ENCODE measurements at regions not wholly inside any gene's neighbourhood (a gene's known extent, or its start where the extent isn't known, plus 50 kb on each side); places are given as distances from the start of the nearest gene placed in this dataset.
"Not testable (repeated sequence)": the region's sequence is repeated elsewhere in the genome, so short reads cannot be mapped to it uniquely, and the experiment has no call there.

- H3K27me3 ChIP-seq, H3K9me3 ChIP-seq, H3K4me3 ChIP-seq, DNase-seq, H3K36me3 ChIP-seq: not testable (repeated sequence)
These were observed 50.6 kb upstream of the ZNG1B start for GRCh38 chr2:113386780-113387433.

DNA sequence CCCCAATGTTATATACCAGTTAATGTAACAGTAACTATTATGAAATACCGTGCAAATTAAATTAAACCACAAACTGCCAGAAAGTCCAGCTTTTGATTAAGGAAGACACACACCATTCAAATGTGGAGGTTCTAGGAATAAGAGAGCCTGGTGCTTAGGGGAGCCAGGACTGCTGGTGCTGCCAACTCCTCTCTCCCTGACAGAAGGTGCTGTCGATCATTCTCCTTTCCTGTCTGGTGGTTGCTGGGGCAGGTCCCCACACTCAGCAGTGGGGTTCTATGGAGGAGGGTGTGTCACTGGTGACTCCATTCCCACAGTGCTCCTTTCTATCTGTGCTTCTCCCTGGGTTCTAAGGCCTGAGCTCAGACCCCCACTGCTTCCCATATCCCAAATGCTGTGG lies 57.9 kb upstream of the ZNG1B start:
- not testable (repeated sequence) for H3K9me3 ChIP-seq, H3K36me3 ChIP-seq, DNase-seq, H3K4me3 ChIP-seq, H3K27me3 ChIP-seq

- Histone ChIP-seq H3K27me3 (no peaks in the 10 kb centered on the region), H3K9me3 (no peaks in the 10 kb centered on the region)
- DNase-seq = no peak
These were observed 60.5 kb upstream of the ZNG1B start for GRCh38 chr2:113376913-113377445.

GRCh38 chr2:113376253-113376912 lies 61.1 kb upstream of the ZNG1B start:
- Histone ChIP-seq H3K9me3 (no peaks in the 10 kb centered on the region), H3K4me3 (no peak overlapping the region), H3K36me3 (no peaks in the 10 kb centered on the region), H3K27me3 (no peaks in the 10 kb centered on the region)
- no peak for DNase-seq

More at GRCh38 chr2:113376913-113377445, 60.5 kb upstream of the ZNG1B start:
- no peak overlapping the region for H3K4me3 ChIP-seq
- no peaks in the 10 kb centered on the region for H3K36me3 ChIP-seq

DNA sequence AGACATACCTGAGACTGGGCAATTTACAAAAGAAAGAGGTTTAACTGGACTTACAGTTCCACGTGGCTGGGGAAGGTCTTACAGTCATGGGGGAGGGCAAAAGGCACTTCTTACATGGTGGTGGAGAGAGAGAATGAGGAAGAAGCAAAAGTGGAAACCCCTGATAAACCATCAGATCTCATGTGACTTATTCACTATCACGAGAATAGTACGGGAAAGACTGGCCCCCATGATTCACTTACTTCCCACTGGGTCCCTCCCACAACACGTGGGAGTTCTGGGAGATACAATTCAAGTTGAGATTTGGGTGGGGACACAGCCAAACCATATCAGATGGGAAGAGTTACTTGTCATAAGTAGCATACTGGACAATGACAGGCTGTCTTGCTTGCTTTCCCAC lies 62.6 kb upstream of the ZNG1B start:
- not testable (repeated sequence) for H3K9me3 ChIP-seq, H3K36me3 ChIP-seq, DNase-seq, H3K4me3 ChIP-seq, H3K27me3 ChIP-seq

DNA sequence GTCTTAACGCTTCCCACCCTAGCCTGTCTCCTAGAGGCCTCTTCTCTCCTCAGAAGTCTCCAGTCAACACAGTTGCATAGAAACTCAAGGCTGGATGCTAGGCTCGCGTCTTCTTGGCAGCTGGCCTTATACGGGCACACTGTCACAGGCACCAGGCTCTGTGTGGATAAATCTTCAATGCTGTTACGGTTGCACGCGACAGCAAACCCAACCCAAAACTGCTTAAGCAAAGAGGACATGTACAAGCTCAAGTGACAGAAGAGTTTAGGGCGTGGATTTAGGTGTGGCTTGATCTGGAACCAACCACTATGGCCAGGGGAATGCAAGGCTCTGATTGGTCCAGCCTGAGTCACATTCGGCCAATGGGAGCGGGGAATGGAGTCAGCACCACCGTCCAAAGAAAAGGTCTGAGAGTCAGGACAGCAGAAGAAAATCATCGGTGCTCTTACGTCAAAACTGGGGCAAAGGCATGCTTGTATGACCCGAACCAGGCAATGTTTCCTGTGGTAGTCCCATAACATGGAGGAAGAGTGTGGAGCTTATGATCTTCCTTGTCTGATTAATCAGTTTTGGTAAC lies 65.1 kb upstream of the ZNG1B start:
- H3K9me3 ChIP-seq, H3K27me3 ChIP-seq, H3K4me3 ChIP-seq, DNase-seq, H3K36me3 ChIP-seq: not testable (repeated sequence)

- Histone ChIP-seq H3K27me3 (no peaks in the 10 kb centered on the region), H3K9me3 (no peaks in the 10 kb centered on the region), H3K4me3 (no peak overlapping the region), H3K36me3 (no peaks in the 10 kb centered on the region)
- DNase-seq = peak; percentile 52
These were observed 66.9 kb upstream of the ZNG1B start for GRCh38 chr2:113370478-113371091.

- H3K36me3 ChIP-seq = no peaks in the 10 kb centered on the region
- no peaks in the 10 kb centered on the region for H3K27me3 ChIP-seq
- H3K4me3 ChIP-seq = no peak overlapping the region
- no peak for DNase-seq
- H3K9me3 ChIP-seq = no peaks in the 10 kb centered on the region
These were observed 67.5 kb upstream of the ZNG1B start for GRCh38 chr2:113370030-113370429.

- not testable (repeated sequence) for DNase-seq, H3K36me3 ChIP-seq, H3K9me3 ChIP-seq, H3K4me3 ChIP-seq, H3K27me3 ChIP-seq
These were observed 68.9 kb upstream of the ZNG1B start for GRCh38 chr2:113368581-113368980.

DNA sequence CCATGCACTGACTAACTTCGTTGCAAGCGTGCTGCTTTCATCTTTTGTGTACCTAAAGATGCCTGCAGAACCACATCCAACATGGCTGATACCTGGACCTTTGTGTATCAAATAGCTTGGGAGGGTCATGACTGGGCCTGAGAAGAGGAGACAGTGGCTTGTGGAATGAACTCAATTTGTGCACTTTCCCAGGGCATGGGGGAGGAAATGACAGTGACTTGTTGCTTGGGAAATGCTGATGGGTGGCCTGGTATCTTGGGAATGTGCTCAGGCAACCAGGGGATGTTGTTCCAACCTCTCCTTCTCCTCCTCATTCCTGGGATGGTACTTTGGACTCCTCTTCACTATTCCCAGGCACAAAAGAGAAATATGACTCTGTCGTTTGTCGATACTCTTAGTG lies 70.7 kb upstream of the ZNG1B start:
- H3K9me3 ChIP-seq, H3K27me3 ChIP-seq, H3K4me3 ChIP-seq, H3K36me3 ChIP-seq, DNase-seq: not testable (repeated sequence)

- H3K27me3 ChIP-seq, H3K4me3 ChIP-seq, DNase-seq, H3K36me3 ChIP-seq, H3K9me3 ChIP-seq: not testable (repeated sequence)
These were observed 71.7 kb upstream of the ZNG1B start for GRCh38 chr2:113365791-113366190.

DNA sequence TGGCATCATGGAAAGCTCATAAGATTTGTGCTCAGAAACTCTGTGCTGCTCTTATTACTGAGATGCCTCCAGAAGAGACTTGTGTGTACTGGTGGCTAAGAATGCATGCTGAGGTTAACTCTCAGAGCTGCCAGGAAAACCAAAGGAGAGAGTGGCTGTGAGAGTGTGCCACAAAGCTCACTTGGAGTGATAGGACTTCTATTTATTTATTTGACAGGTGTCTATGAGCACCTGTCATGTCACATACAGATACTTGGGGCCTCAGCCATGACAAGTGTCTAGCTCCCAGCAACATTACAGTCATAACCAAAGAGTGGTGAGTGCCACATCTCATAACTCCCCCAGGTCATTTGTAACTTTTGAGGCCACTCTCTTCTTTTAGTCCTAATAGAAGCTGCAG lies 72.2 kb upstream of the ZNG1B start:
- H3K36me3 ChIP-seq, H3K4me3 ChIP-seq, H3K9me3 ChIP-seq, H3K27me3 ChIP-seq, DNase-seq: not testable (repeated sequence)

GRCh38 chr2:113361051-113361450 lies 76.4 kb upstream of the ZNG1B start:
- no peak for DNase-seq
- Histone ChIP-seq H3K9me3 (no peaks in the 10 kb centered on the region), H3K27me3 (no peaks in the 10 kb centered on the region), H3K36me3 (no peaks in the 10 kb centered on the region), H3K4me3 (no peak overlapping the region)

- Histone ChIP-seq H3K27me3 (no peaks in the 10 kb centered on the region), H3K4me3 (no peak overlapping the region), H3K9me3 (no peaks in the 10 kb centered on the region), H3K36me3 (no peaks in the 10 kb centered on the region)
- DNase-seq = no peak
These were observed 78.3 kb upstream of the PAX8 start for GRCh38 chr2:113357071-113357470.

GRCh38 chr2:113356284-113356683 lies 77.6 kb upstream of the PAX8 start:
- not testable (repeated sequence) for H3K4me3 ChIP-seq, DNase-seq, H3K27me3 ChIP-seq, H3K36me3 ChIP-seq, H3K9me3 ChIP-seq

DNA sequence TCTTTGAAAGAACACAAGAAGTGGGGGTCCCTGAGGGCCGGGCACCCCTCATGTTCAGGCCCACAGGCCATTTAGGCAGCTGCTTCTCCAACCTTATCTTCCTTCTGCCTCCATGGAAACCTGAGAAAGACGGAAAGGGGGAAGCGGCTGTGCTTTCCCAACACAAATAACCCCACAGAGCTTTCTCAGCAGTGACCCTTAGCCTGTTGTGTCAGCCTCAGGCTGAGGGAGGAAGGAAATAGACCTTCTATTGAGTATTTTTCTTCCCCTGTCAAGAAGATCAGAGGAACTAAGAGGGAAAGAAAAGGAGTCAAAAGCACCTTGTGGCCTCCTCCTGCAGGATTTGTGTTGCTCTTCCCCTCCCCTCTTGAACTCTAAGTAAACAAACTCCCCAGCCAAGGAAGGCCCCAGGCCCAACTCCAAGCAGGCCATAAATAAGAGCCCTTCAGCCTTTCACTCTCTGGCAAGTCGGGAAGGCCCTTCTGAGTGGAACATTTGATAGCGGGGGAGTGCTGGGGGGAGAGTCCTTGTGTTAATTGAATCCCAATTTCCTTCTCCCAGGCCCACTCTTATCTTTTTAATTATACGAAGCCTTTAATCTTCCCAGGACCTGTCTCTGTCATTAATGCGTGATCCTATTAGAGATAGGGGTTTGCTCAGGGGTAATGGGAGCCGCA lies 76.8 kb upstream of the PAX8 start:
- H3K4me3 ChIP-seq, DNase-seq, H3K27me3 ChIP-seq, H3K9me3 ChIP-seq, H3K36me3 ChIP-seq: not testable (repeated sequence)

All from MG63 (cell line).